GM12878 (cell line): ENCODE measurements at regions not wholly inside any gene's neighbourhood (a gene's known extent, or its start where the extent isn't known, plus 50 kb on each side); places are given as distances from the start of the nearest gene placed in this dataset.

Experiments used
- ATAC-seq: fragments of 200-7000 bp; cut with Tn5 transposase; 3 replicates; pipeline ENCODE4 v1.9.1; 2020; ENCODE audit warnings: mild to moderate bottlenecking, moderate library complexity
- BruUV-seq: library from RNA; stranded (reverse); fragments of 400-500 nt; replicated peaks from 2 replicates; lab custom pipeline; 2021; lab: Mats Ljungman, UMichigan
- CTCF ChIA-PET: fragments of 300-600 bp; sonication (Branson Sonifier 250); formaldehyde crosslinking; extraction: SDS; loops from one replicate; lab custom pipeline; 2021; ENCODE audit warnings: inconsistent platforms; lab: Yijun Ruan, JAX
- POLR2A ChIA-PET: fragments of 350-600 bp; formaldehyde crosslinking; extraction: SDS; loops from one replicate; lab custom pipeline; 2021; ENCODE audit warnings: inconsistent platforms; lab: Charles Lee
- RAD21 ChIA-PET: fragments of 300-600 bp; sonication (Branson Sonifier 250); formaldehyde crosslinking; loops from one replicate; lab custom pipeline; 2023; ENCODE audit warnings: antibody characterized with exemption; ENCODE audit not compliant: unreplicated experiment; lab: Charles Lee
- SMC1A ChIA-PET: fragments of 300-600 bp; sonication (Branson Sonifier 250); formaldehyde crosslinking; loops from one replicate; lab custom pipeline; 2023; ENCODE audit not compliant: unreplicated experiment, uncharacterized antibody; lab: Charles Lee
- DNase-seq: peaks from one replicate; pipeline ENCODE4 v3.0.0-alpha.2; 2011; ENCODE audit warnings: low read depth, low spot score
- FAIRE-seq: peaks from 3 replicates; lab custom pipeline; 2011; peaks lifted over from hg19 to GRCh38; lab: Jason Lieb, UNC
- H2AFZ ChIP-seq: 2 replicates; pipeline ENCODE4 v1.6.0; 2011; ENCODE audit warnings: low read depth, low read length, control low read depth; ENCODE audit not compliant: control insufficient read depth
- H3K27ac ChIP-seq: 2 replicates; pipeline ENCODE4 v1.5.1; 2011; ENCODE audit warnings: control low read depth; ENCODE audit not compliant: control insufficient read depth, insufficient read depth
- H3K27me3 ChIP-seq, 2 experiments: replicated peaks in 1 of 2; 2 replicates each; pipeline versions ENCODE4 v1.6.0 to v1.6.1; 2011; ENCODE audit warnings: low read length in 1 of 2; ENCODE audit not compliant: control insufficient read depth in 2 of 2, insufficient read depth in 2 of 2
- H3K36me3 ChIP-seq, 2 experiments: 2 replicates each; pipeline ENCODE4 v1.5.1; 2011; ENCODE audit warnings: low read length in 1 of 2; ENCODE audit not compliant: control insufficient read depth in 2 of 2, insufficient read depth in 2 of 2
- H3K4me1 ChIP-seq: 2 replicates; pipeline ENCODE4 v1.6.1; 2011; ENCODE audit warnings: mild to moderate bottlenecking, low read length, moderate library complexity, mixed read lengths; ENCODE audit not compliant: control insufficient read depth, insufficient read depth
- H3K4me2 ChIP-seq: 2 replicates; pipeline ENCODE4 v1.6.0; 2011; ENCODE audit warnings: control low read depth; ENCODE audit not compliant: control insufficient read depth, insufficient read depth
- H3K4me3 ChIP-seq: fragments of 200-600 bp; sonication (generic); 2 replicates; pipeline ENCODE4 v1.5.1; 2016
- H3K79me2 ChIP-seq: 2 replicates; pipeline ENCODE4 v1.6.0; 2011; ENCODE audit warnings: low read length; ENCODE audit not compliant: control insufficient read depth, insufficient read depth
- H3K9ac ChIP-seq: 2 replicates; pipeline ENCODE4 v1.8.0; 2011; ENCODE audit warnings: low read length, control low read depth, mixed read lengths; ENCODE audit not compliant: control insufficient read depth, insufficient read depth
- H3K9me3 ChIP-seq: replicated peaks from 3 replicates; pipeline ENCODE4 v1.5.1; 2011; ENCODE audit warnings: mild to moderate bottlenecking, low read length; ENCODE audit not compliant: control insufficient read depth, insufficient read depth
- H4K20me1 ChIP-seq: 2 replicates; pipeline ENCODE4 v1.6.0; 2011; ENCODE audit not compliant: control insufficient read depth, insufficient read depth
- BCL11A ChIP-seq: IDR thresholded peaks from 2 replicates; pipeline ENCODE4 v1.6.1; 2011; ENCODE audit warnings: low read depth, low read length
- DPF2 ChIP-seq: fragments of 450-650 bp; IDR thresholded peaks from 2 replicates; pipeline ENCODE4 v1.6.1; 2017; ENCODE audit warnings: mild to moderate bottlenecking
- EED ChIP-seq: sonication (generic); IDR thresholded peaks from 2 replicates; pipeline ENCODE4 v1.6.1; 2016; ENCODE audit warnings: antibody characterized with exemption, low read depth
- FOS ChIP-seq: IDR thresholded peaks from 3 replicates; pipeline ENCODE4 v1.6.1; 2011; ENCODE audit warnings: borderline replicate concordance; ENCODE audit not compliant: insufficient read length; ENCODE audit errors: extremely low read depth
- PAX8 ChIP-seq: fragments of 450-650 bp; IDR thresholded peaks from 2 replicates; pipeline ENCODE4 v1.6.1; 2017; ENCODE audit warnings: mild to moderate bottlenecking, moderate library complexity
- SMAD1 ChIP-seq: fragments of 450-650 bp; IDR thresholded peaks from 2 replicates; pipeline ENCODE4 v1.6.1; 2018; ENCODE audit warnings: mild to moderate bottlenecking, low read depth; ENCODE audit not compliant: partially characterized antibody
- ZZZ3 ChIP-seq: IDR thresholded peaks from 2 replicates; pipeline ENCODE4 v1.6.1; 2011; ENCODE audit warnings: low read depth; ENCODE audit not compliant: control insufficient read depth, insufficient read length
- WGBS: methylation state at CpG from one replicate; pipeline ENCODE4 v1.1.6; 2016; ENCODE audit warnings: low lambda C conversion rate; ENCODE audit not compliant: insufficient replicate concordance, insufficient coverage; ENCODE audit errors: missing lambda C conversion rate; 5-methylcytosine and 5-hydroxymethylcytosine counted together
- in situ Hi-C: fragments of 300-500 bp; cut with MboI; formaldehyde crosslinking; loops from 9 replicates; pipeline ENCODE4 v1.14.3; 2018; ENCODE audit warnings: mixed read lengths
- intact Hi-C: fragments of 100-400 bp; cut with micrococcal nuclease; formaldehyde crosslinking; loops from one replicate; pipeline ENCODE4 v1.14.2; 2022; ENCODE audit not compliant: unreplicated experiment
- TF ChIP-seq, protein P1 (sequence below): fragments of 450-650 bp; IDR thresholded peaks from 2 replicates; pipeline ENCODE4 v1.6.1; 2017; ENCODE audit warnings: low read depth, mild to moderate bottlenecking, moderate library complexity
- TF ChIP-seq, protein P2 (sequence below): IDR thresholded peaks from 2 replicates; pipeline ENCODE4 v1.6.1; 2011; ENCODE audit warnings: borderline replicate concordance, low read depth, mild to moderate bottlenecking, moderate library complexity, low read length; ENCODE audit not compliant: insufficient read depth, poor library complexity, severe bottlenecking
- TF ChIP-seq, protein P3 (sequence below): fragments of 450-650 bp; IDR thresholded peaks from 2 replicates; pipeline ENCODE4 v1.6.1; 2017; ENCODE audit warnings: borderline replicate concordance
- TF ChIP-seq, protein P4 (sequence below): fragments of 450-650 bp; IDR thresholded peaks from 2 replicates; pipeline ENCODE4 v1.6.1; 2017; ENCODE audit warnings: mild to moderate bottlenecking

DNA sequence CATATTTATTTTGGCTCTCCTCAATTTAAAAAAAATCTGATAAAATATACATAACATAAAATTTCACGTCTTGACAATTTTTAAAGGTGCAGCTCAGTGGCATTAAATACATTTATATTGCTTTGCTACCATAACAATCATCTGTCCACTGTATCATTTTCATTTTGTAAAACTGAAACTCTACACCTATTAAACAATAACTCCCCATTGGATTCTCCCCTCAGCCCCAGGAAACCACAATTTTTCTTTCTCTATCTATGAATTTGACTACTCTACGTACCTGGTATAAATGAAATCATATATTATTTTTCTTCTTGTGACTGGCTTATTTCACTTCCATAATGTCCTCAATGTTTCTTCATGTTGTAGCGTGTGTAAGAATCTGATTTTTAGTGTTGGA lies 563.5 kb downstream of the PRR16 start:
- H3K27ac ChIP-seq, result no peak overlapping the region
- in situ Hi-C loops (no loop called here), intact Hi-C loops (no loop called here)
- peak; percentile 93 for ATAC-seq
- H3K27me3 ChIP-seq, result no peaks in the 10 kb centered on the region
- no peak for FAIRE-seq
- no peak overlapping the region for H2AFZ ChIP-seq
- POLR2A ChIA-PET, result no interaction called here
- H3K4me1 ChIP-seq, result no peaks in the 10 kb centered on the region
- no TSS peak for BruUV-seq
- no peaks in the 10 kb centered on the region for H3K36me3 ChIP-seq
- H3K9ac ChIP-seq, result no peak overlapping the region
- RAD21 ChIA-PET, result no interaction called here
- WGBS, result 0% methylated on average over 3 of the region's 3 CpGs
- H3K79me2 ChIP-seq, result no peaks in the 10 kb centered on the region
- H3K4me3 ChIP-seq, result no peak overlapping the region
- CTCF ChIA-PET, result no interaction called here
- H3K4me2 ChIP-seq, result no peak overlapping the region
- SMC1A ChIA-PET, result no interaction called here
- H4K20me1 ChIP-seq, result no peaks in the 10 kb centered on the region
- no peaks in the 10 kb centered on the region for H3K9me3 ChIP-seq
- TF ChIP-seq DPF2, result no peak
- DNase-seq, result no peak

DNA sequence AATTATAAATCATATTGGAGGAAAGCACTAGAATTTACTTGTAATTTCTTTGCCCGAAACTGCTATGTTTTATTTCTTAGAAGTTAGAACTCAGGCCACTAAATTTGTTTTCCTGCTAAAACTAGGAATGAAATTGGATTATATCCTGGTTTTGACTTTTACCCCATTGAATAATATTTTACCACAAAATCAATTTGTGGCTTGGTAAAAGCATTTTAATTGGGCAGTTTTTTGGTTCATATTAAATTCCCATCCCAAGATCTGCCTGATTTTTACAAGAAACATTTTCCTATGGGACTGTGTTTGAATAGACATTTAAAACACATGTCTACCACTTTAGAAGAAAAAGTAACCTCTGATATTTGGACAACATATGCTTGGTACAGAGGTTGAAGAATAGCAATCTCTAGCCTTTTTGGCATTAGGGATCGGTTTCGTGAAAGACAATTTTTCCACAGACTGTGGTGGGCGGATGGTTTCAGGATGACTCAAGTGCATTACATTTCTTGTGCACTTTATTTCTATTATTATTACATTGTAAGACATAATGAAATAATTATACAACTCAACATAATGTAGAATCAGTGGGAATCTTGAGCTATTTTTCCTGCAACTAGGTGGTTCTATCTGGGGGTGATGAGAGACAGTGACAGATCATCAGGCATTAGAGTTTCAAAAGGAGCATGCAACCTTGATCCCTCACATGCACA lies 565.6 kb downstream of the PRR16 start:
- no peak overlapping the region for H3K4me3 ChIP-seq
- in situ Hi-C loops (no loop called here), intact Hi-C loops (no loop called here)
- H3K9ac ChIP-seq, result no peak overlapping the region
- ChIA-PET SMC1A (no interaction called here), POLR2A (no interaction called here), RAD21 (no interaction called here), CTCF (interaction anchor here (0.7 kb wide), 1 partner anchor 20 kb away, joined by 3 read pairs; no protein-coding TSS in a partner anchor)
- no peak overlapping the region for H3K4me2 ChIP-seq
- 52% methylated on average over 4 of the region's 4 CpGs for WGBS
- H3K9me3 ChIP-seq, result no peaks in the 10 kb centered on the region
- H2AFZ ChIP-seq, result no peak overlapping the region
- H3K36me3 ChIP-seq, result no peaks in the 10 kb centered on the region
- no peaks in the 10 kb centered on the region for H4K20me1 ChIP-seq
- ATAC-seq, result no peak
- H3K79me2 ChIP-seq, result no peaks in the 10 kb centered on the region
- no peak overlapping the region for H3K27ac ChIP-seq
- no peak for FAIRE-seq
- no TSS peak for BruUV-seq
- no peak for DNase-seq
- H3K27me3 ChIP-seq, result no peaks in the 10 kb centered on the region
- no peaks in the 10 kb centered on the region for H3K4me1 ChIP-seq
- TF ChIP-seq, protein P1, sequence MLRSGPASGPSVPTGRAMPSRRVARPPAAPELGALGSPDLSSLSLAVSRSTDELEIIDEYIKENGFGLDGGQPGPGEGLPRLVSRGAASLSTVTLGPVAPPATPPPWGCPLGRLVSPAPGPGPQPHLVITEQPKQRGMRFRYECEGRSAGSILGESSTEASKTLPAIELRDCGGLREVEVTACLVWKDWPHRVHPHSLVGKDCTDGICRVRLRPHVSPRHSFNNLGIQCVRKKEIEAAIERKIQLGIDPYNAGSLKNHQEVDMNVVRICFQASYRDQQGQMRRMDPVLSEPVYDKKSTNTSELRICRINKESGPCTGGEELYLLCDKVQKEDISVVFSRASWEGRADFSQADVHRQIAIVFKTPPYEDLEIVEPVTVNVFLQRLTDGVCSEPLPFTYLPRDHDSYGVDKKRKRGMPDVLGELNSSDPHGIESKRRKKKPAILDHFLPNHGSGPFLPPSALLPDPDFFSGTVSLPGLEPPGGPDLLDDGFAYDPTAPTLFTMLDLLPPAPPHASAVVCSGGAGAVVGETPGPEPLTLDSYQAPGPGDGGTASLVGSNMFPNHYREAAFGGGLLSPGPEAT, result no peak
- TF ChIP-seq, protein P2, sequence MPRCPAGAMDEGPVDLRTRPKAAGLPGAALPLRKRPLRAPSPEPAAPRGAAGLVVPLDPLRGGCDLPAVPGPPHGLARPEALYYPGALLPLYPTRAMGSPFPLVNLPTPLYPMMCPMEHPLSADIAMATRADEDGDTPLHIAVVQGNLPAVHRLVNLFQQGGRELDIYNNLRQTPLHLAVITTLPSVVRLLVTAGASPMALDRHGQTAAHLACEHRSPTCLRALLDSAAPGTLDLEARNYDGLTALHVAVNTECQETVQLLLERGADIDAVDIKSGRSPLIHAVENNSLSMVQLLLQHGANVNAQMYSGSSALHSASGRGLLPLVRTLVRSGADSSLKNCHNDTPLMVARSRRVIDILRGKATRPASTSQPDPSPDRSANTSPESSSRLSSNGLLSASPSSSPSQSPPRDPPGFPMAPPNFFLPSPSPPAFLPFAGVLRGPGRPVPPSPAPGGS, result no peak
- TF ChIP-seq ZZZ3 (no peak), SMAD1 (no peak), EED (no peak), BCL11A (no peak), PAX8 (no peak), FOS (no peak)
- TF ChIP-seq, protein P3, sequence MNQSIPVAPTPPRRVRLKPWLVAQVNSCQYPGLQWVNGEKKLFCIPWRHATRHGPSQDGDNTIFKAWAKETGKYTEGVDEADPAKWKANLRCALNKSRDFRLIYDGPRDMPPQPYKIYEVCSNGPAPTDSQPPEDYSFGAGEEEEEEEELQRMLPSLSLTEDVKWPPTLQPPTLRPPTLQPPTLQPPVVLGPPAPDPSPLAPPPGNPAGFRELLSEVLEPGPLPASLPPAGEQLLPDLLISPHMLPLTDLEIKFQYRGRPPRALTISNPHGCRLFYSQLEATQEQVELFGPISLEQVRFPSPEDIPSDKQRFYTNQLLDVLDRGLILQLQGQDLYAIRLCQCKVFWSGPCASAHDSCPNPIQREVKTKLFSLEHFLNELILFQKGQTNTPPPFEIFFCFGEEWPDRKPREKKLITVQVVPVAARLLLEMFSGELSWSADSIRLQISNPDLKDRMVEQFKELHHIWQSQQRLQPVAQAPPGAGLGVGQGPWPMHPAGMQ, result no peak
- TF ChIP-seq, protein P4, sequence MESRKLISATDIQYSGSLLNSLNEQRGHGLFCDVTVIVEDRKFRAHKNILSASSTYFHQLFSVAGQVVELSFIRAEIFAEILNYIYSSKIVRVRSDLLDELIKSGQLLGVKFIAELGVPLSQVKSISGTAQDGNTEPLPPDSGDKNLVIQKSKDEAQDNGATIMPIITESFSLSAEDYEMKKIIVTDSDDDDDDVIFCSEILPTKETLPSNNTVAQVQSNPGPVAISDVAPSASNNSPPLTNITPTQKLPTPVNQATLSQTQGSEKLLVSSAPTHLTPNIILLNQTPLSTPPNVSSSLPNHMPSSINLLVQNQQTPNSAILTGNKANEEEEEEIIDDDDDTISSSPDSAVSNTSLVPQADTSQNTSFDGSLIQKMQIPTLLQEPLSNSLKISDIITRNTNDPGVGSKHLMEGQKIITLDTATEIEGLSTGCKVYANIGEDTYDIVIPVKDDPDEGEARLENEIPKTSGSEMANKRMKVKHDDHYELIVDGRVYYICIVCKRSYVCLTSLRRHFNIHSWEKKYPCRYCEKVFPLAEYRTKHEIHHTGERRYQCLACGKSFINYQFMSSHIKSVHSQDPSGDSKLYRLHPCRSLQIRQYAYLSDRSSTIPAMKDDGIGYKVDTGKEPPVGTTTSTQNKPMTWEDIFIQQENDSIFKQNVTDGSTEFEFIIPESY, result no peak
